ENCODE measurements at regions not wholly inside any gene's neighbourhood (a gene's known extent, or its start where the extent isn't known, plus 50 kb on each side); places are given as distances from the start of the nearest gene placed in this dataset.

GRCh38 chr17:77512062-77512946 lies 371.5 kb downstream of the SEC14L1 start:
- H3K4me3 ChIP-seq (ENCODE audit: low read length): no peak overlapping the region
- no peaks in the 10 kb centered on the region for H3K27me3 ChIP-seq (ENCODE audit: control insufficient read depth, insufficient read depth, low read length)
- H3K36me3 ChIP-seq (ENCODE audit: insufficient read depth, low read length): peaks cover 16% of the 10 kb centered on the region
- H3K4me1 ChIP-seq (ENCODE audit: control insufficient read depth, insufficient read depth, low read length): peaks cover 4% of the 10 kb centered on the region
- no peak overlapping the region for H3K4me2 ChIP-seq (ENCODE audit: low read length)
- H3K9ac ChIP-seq (ENCODE audit: low read depth, low read length): no peak overlapping the region
- H3K9me3 ChIP-seq (replicated peaks; ENCODE audit: low read length): no peaks in the 10 kb centered on the region

GRCh38 chr17:77513045-77513444 lies 372.3 kb downstream of the SEC14L1 start:
- Histone ChIP-seq H3K36me3 (ENCODE audit: insufficient read depth, low read length) (peaks cover 16% of the 10 kb centered on the region), H3K9me3 (replicated peaks; ENCODE audit: low read length) (no peaks in the 10 kb centered on the region), H3K4me1 (ENCODE audit: control insufficient read depth, insufficient read depth, low read length) (peaks cover 4% of the 10 kb centered on the region), H3K9ac (ENCODE audit: low read depth, low read length) (no peak overlapping the region), H3K4me2 (ENCODE audit: low read length) (no peak overlapping the region), H3K27me3 (ENCODE audit: control insufficient read depth, insufficient read depth, low read length) (no peaks in the 10 kb centered on the region), H3K4me3 (ENCODE audit: low read length) (no peak overlapping the region)

GRCh38 chr17:77515227-77515626 lies 374.5 kb downstream of the SEC14L1 start:
- H3K4me1 ChIP-seq (ENCODE audit: control insufficient read depth, insufficient read depth, low read length): no peaks in the 10 kb centered on the region
- no peak overlapping the region for H3K4me2 ChIP-seq (ENCODE audit: low read length)
- H3K36me3 ChIP-seq (ENCODE audit: insufficient read depth, low read length): no peaks in the 10 kb centered on the region
- no peaks in the 10 kb centered on the region for H3K9me3 ChIP-seq (replicated peaks; ENCODE audit: low read length)
- no peak overlapping the region for H3K4me3 ChIP-seq (ENCODE audit: low read length)
- H3K27me3 ChIP-seq (ENCODE audit: control insufficient read depth, insufficient read depth, low read length): no peaks in the 10 kb centered on the region
- H3K9ac ChIP-seq (ENCODE audit: low read depth, low read length): no peak overlapping the region

GRCh38 chr17:77516902-77517301 lies 376.1 kb downstream of the SEC14L1 start:
- Histone ChIP-seq H3K4me2 (ENCODE audit: low read length) (no peak overlapping the region), H3K9me3 (replicated peaks; ENCODE audit: low read length) (no peaks in the 10 kb centered on the region), H3K4me3 (ENCODE audit: low read length) (no peak overlapping the region), H3K9ac (ENCODE audit: low read depth, low read length) (no peak overlapping the region), H3K27me3 (ENCODE audit: control insufficient read depth, insufficient read depth, low read length) (no peaks in the 10 kb centered on the region), H3K36me3 (ENCODE audit: insufficient read depth, low read length) (no peaks in the 10 kb centered on the region), H3K4me1 (ENCODE audit: control insufficient read depth, insufficient read depth, low read length) (no peaks in the 10 kb centered on the region)

GRCh38 chr17:77521076-77521475 lies 380.3 kb downstream of the SEC14L1 start:
- Histone ChIP-seq H3K4me2 (ENCODE audit: low read length) (no peak overlapping the region), H3K36me3 (ENCODE audit: insufficient read depth, low read length) (no peaks in the 10 kb centered on the region), H3K9ac (ENCODE audit: low read depth, low read length) (no peak overlapping the region), H3K9me3 (replicated peaks; ENCODE audit: low read length) (no peaks in the 10 kb centered on the region), H3K4me3 (ENCODE audit: low read length) (no peak overlapping the region), H3K4me1 (ENCODE audit: control insufficient read depth, insufficient read depth, low read length) (no peaks in the 10 kb centered on the region), H3K27me3 (ENCODE audit: control insufficient read depth, insufficient read depth, low read length) (peaks cover 4% of the 10 kb centered on the region)

GRCh38 chr17:77523540-77523939 lies 382.8 kb downstream of the SEC14L1 start:
- peaks cover 13% of the 10 kb centered on the region for H3K27me3 ChIP-seq (ENCODE audit: control insufficient read depth, insufficient read depth, low read length)
- no peaks in the 10 kb centered on the region for H3K9me3 ChIP-seq (replicated peaks; ENCODE audit: low read length)
- H3K4me1 ChIP-seq (ENCODE audit: control insufficient read depth, insufficient read depth, low read length): peaks cover 2% of the 10 kb centered on the region
- no peaks in the 10 kb centered on the region for H3K36me3 ChIP-seq (ENCODE audit: insufficient read depth, low read length)
- H3K4me2 ChIP-seq (ENCODE audit: low read length): no peak overlapping the region
- no peak overlapping the region for H3K4me3 ChIP-seq (ENCODE audit: low read length)
- no peak overlapping the region for H3K9ac ChIP-seq (ENCODE audit: low read depth, low read length)

GRCh38 chr17:77526259-77526711 lies 385.5 kb downstream of the SEC14L1 start:
- Histone ChIP-seq H3K36me3 (ENCODE audit: insufficient read depth, low read length) (no peaks in the 10 kb centered on the region), H3K4me3 (ENCODE audit: low read length) (no peak overlapping the region), H3K4me2 (ENCODE audit: low read length) (no peak overlapping the region), H3K4me1 (ENCODE audit: control insufficient read depth, insufficient read depth, low read length) (peaks cover 9% of the 10 kb centered on the region), H3K9ac (ENCODE audit: low read depth, low read length) (no peak overlapping the region), H3K9me3 (replicated peaks; ENCODE audit: low read length) (no peaks in the 10 kb centered on the region), H3K27me3 (ENCODE audit: control insufficient read depth, insufficient read depth, low read length) (peaks cover 38% of the 10 kb centered on the region)

GRCh38 chr17:77526728-77527350 lies 386.1 kb downstream of the SEC14L1 start:
- no peaks in the 10 kb centered on the region for H3K9me3 ChIP-seq (replicated peaks; ENCODE audit: low read length)
- no peak overlapping the region for H3K4me3 ChIP-seq (ENCODE audit: low read length)
- H3K4me2 ChIP-seq (ENCODE audit: low read length): no peak overlapping the region
- peaks cover 9% of the 10 kb centered on the region for H3K4me1 ChIP-seq (ENCODE audit: control insufficient read depth, insufficient read depth, low read length)
- no peaks in the 10 kb centered on the region for H3K36me3 ChIP-seq (ENCODE audit: insufficient read depth, low read length)
- H3K27me3 ChIP-seq (ENCODE audit: control insufficient read depth, insufficient read depth, low read length): peaks cover 43% of the 10 kb centered on the region
- H3K9ac ChIP-seq (ENCODE audit: low read depth, low read length): no peak overlapping the region

- no peak overlapping the region for H3K4me3 ChIP-seq (ENCODE audit: low read length)
- H3K4me1 ChIP-seq (ENCODE audit: control insufficient read depth, insufficient read depth, low read length): peaks cover 9% of the 10 kb centered on the region
- no peak overlapping the region for H3K9ac ChIP-seq (ENCODE audit: low read depth, low read length)
- peaks cover 49% of the 10 kb centered on the region for H3K27me3 ChIP-seq (ENCODE audit: control insufficient read depth, insufficient read depth, low read length)
- no peak overlapping the region for H3K4me2 ChIP-seq (ENCODE audit: low read length)
- no peaks in the 10 kb centered on the region for H3K36me3 ChIP-seq (ENCODE audit: insufficient read depth, low read length)
- no peaks in the 10 kb centered on the region for H3K9me3 ChIP-seq (replicated peaks; ENCODE audit: low read length)
These were observed 386.6 kb downstream of the SEC14L1 start for GRCh38 chr17:77527409-77527808.

GRCh38 chr17:77527836-77528505 lies 387.2 kb downstream of the SEC14L1 start:
- Histone ChIP-seq H3K9me3 (replicated peaks; ENCODE audit: low read length) (no peaks in the 10 kb centered on the region), H3K27me3 (ENCODE audit: control insufficient read depth, insufficient read depth, low read length) (peaks cover 53% of the 10 kb centered on the region), H3K4me2 (ENCODE audit: low read length) (peak overlapping the region; percentile 76), H3K4me1 (ENCODE audit: control insufficient read depth, insufficient read depth, low read length) (peaks cover 9% of the 10 kb centered on the region), H3K36me3 (ENCODE audit: insufficient read depth, low read length) (no peaks in the 10 kb centered on the region), H3K4me3 (ENCODE audit: low read length) (no peak overlapping the region), H3K9ac (ENCODE audit: low read depth, low read length) (no peak overlapping the region)

GRCh38 chr17:77528516-77529327 lies 388.0 kb downstream of the SEC14L1 start:
- no peaks in the 10 kb centered on the region for H3K36me3 ChIP-seq (ENCODE audit: insufficient read depth, low read length)
- peak overlapping the region; percentile 47 for H3K4me3 ChIP-seq (ENCODE audit: low read length)
- peaks cover 53% of the 10 kb centered on the region for H3K27me3 ChIP-seq (ENCODE audit: control insufficient read depth, insufficient read depth, low read length)
- peak overlapping the region; percentile 76 for H3K4me2 ChIP-seq (ENCODE audit: low read length)
- no peak overlapping the region for H3K9ac ChIP-seq (ENCODE audit: low read depth, low read length)
- H3K4me1 ChIP-seq (ENCODE audit: control insufficient read depth, insufficient read depth, low read length): peaks cover 9% of the 10 kb centered on the region
- no peaks in the 10 kb centered on the region for H3K9me3 ChIP-seq (replicated peaks; ENCODE audit: low read length)
